Endothelial cell of umbilical vein (primary cell): ENCODE measurements at regions not wholly inside any gene's neighbourhood (a gene's known extent, or its start where the extent isn't known, plus 50 kb on each side); places are given as distances from the start of the nearest gene placed in this dataset.

Experiments
- BruUV-seq: library from RNA; stranded (reverse); fragments of 400-500 nt; replicated peaks from 2 replicates; lab custom pipeline; 2021; lab: Mats Ljungman, UMichigan
- CTCF ChIA-PET: fragments of 300-600, 350-600 bp; sonication (Branson Sonifier 250); formaldehyde crosslinking; loops from one replicate; lab custom pipeline; 2021; ENCODE audit warnings: antibody characterized with exemption, inconsistent platforms; lab: Charles Lee
- POLR2A ChIA-PET: fragments of 300-600, 350-600 bp; sonication (Branson Sonifier 250); formaldehyde crosslinking; loops from one replicate; lab custom pipeline; 2021; ENCODE audit warnings: antibody characterized with exemption, inconsistent platforms; lab: Charles Lee
- DNase-seq: peaks from one replicate; pipeline ENCODE4 v3.0.0-alpha.2; 2011; ENCODE audit warnings: low read depth, low spot score
- FAIRE-seq: peaks from 2 replicates; lab custom pipeline; 2011; peaks lifted over from hg19 to GRCh38; lab: Jason Lieb, UNC
- H2AFZ ChIP-seq: 2 replicates; pipeline ENCODE4 v1.6.0; 2012; ENCODE audit warnings: low read depth, low read length, control low read depth, inconsistent platforms
- H3K27ac ChIP-seq: 2 replicates; pipeline ENCODE4 v1.5.1; 2011; ENCODE audit warnings: low read depth, mild to moderate bottlenecking, control low read depth, low read length, moderate library complexity; ENCODE audit not compliant: insufficient read depth
- H3K27me3 ChIP-seq, 2 experiments: 2 replicates each; pipeline versions ENCODE4 v1.6.0 to v1.6.1; 2011; ENCODE audit warnings: low read length in 2 of 2, mixed read lengths in 1 of 2; ENCODE audit not compliant: control insufficient read depth in 2 of 2, insufficient read depth in 2 of 2
- H3K36me3 ChIP-seq, 2 experiments: 2 replicates in 1 of 2; 3 replicates in 1 of 2; pipeline ENCODE4 v1.5.1; 2011; ENCODE audit warnings: low read length in 2 of 2, mild to moderate bottlenecking in 1 of 2, moderate library complexity in 1 of 2; ENCODE audit not compliant: control insufficient read depth in 2 of 2, insufficient read depth in 2 of 2; ENCODE audit errors: extremely low read depth in 1 of 2
- H3K4me1 ChIP-seq: 3 replicates; pipeline ENCODE4 v1.5.1; 2011; ENCODE audit warnings: mild to moderate bottlenecking, low read length; ENCODE audit not compliant: control insufficient read depth, insufficient read depth; ENCODE audit errors: extremely low read depth
- H3K4me2 ChIP-seq: 2 replicates; pipeline ENCODE4 v1.6.1; 2011; ENCODE audit warnings: low read length, control low read depth, mixed read lengths; ENCODE audit not compliant: insufficient read depth
- H3K4me3 ChIP-seq, 3 experiments: fragments of 200-600 bp in 1 of 3; sonication (generic), shearing (Covaris generic) in 1 of 3; replicated peaks in 1 of 3; 2 replicates each; pipeline ENCODE4 v1.5.1; 2011 to 2016; ENCODE audit warnings: control low read depth in 3 of 3, low read length in 3 of 3, mild to moderate bottlenecking in 2 of 3, inconsistent platforms in 1 of 3, low read depth in 1 of 3, moderate library complexity in 1 of 3; ENCODE audit not compliant: insufficient read depth in 1 of 3
- H3K79me2 ChIP-seq: 2 replicates; pipeline ENCODE4 v1.6.0; 2012; ENCODE audit warnings: low read length, inconsistent platforms; ENCODE audit not compliant: control insufficient read depth, insufficient read depth
- H3K9ac ChIP-seq: replicated peaks from 2 replicates; pipeline ENCODE3; 2011; ENCODE audit warnings: low read length, control low read depth; ENCODE audit not compliant: insufficient read depth; ENCODE audit errors: extremely low read depth
- H3K9me1 ChIP-seq: replicated peaks from 3 replicates; pipeline ENCODE4 v1.6.0; 2011; ENCODE audit warnings: mild to moderate bottlenecking, low read length; ENCODE audit not compliant: control insufficient read depth, insufficient read depth; ENCODE audit errors: extremely low read depth
- H3K9me3 ChIP-seq: replicated peaks from 2 replicates; pipeline ENCODE4 v1.5.1; 2012; ENCODE audit warnings: low read length, inconsistent platforms; ENCODE audit not compliant: control insufficient read depth, insufficient read depth
- H4K20me1 ChIP-seq: replicated peaks from 2 replicates; pipeline ENCODE3; 2011; ENCODE audit warnings: mild to moderate bottlenecking, low read length; ENCODE audit not compliant: control insufficient read depth, insufficient read depth; ENCODE audit errors: extremely low read depth
- EZH2 ChIP-seq: IDR thresholded peaks from 2 replicates; pipeline ENCODE4 v1.6.1; 2012; ENCODE audit warnings: borderline replicate concordance, low read depth, mild to moderate bottlenecking, moderate library complexity, low read length, inconsistent platforms; ENCODE audit not compliant: severe bottlenecking
- FOS ChIP-seq: IDR thresholded peaks from 2 replicates; pipeline ENCODE4 v1.6.1; 2011; ENCODE audit warnings: mild to moderate bottlenecking, low read length, moderate library complexity, borderline replicate concordance; ENCODE audit not compliant: insufficient read depth
- GATA2 ChIP-seq: IDR thresholded peaks from 2 replicates; pipeline ENCODE4 v1.7.0; 2011; ENCODE audit warnings: low read depth, mild to moderate bottlenecking, moderate library complexity, mixed read lengths, low read length; ENCODE audit not compliant: insufficient read length, insufficient read depth
- JUN ChIP-seq: IDR thresholded peaks from 2 replicates; pipeline ENCODE4 v1.6.1; 2011; ENCODE audit warnings: borderline replicate concordance, low read depth; ENCODE audit not compliant: insufficient read length, insufficient read depth
- MYC ChIP-seq: IDR thresholded peaks from one replicate; pipeline ENCODE4 v1.6.1; 2011; ENCODE audit warnings: mild to moderate bottlenecking, low read depth, low read length
- POLR2A ChIP-seq: IDR thresholded peaks from 2 replicates; pipeline ENCODE4 v1.6.1; 2012; ENCODE audit warnings: low read depth, mild to moderate bottlenecking, control low read depth, low read length
- POLR2AphosphoS5 ChIP-seq: IDR thresholded peaks from 2 replicates; pipeline ENCODE4 v1.6.1; 2012; ENCODE audit warnings: low read depth, mild to moderate bottlenecking, control low read depth, low read length, moderate library complexity; ENCODE audit not compliant: insufficient read depth
- dilution Hi-C: fragments of 300-500 bp; cut with MboI; formaldehyde crosslinking; loops from one replicate; pipeline ENCODE4 v1.15.0; 2019; ENCODE audit warnings: low sequenced_read_pairs; ENCODE audit not compliant: extremely low pct_ligation_motif_present
- intact Hi-C: fragments of 100-400 bp; cut with micrococcal nuclease; formaldehyde crosslinking; loops from one replicate; pipeline ENCODE4 v1.10.0; 2022
- TF ChIP-seq, protein P1 (sequence below), 2 donors: IDR thresholded peaks; 1 replicate in 1 of 2; 2 replicates in 1 of 2; pipeline ENCODE4 v1.5.1; 2011; ENCODE audit warnings: low read length in 2 of 2, mild to moderate bottlenecking in 2 of 2, moderate library complexity in 2 of 2, control low read depth in 1 of 2, inconsistent platforms in 1 of 2, low read depth in 1 of 2; ENCODE audit not compliant: insufficient read depth in 1 of 2; ENCODE audit errors: extremely low read depth in 1 of 2
- TF ChIP-seq, protein P2 (sequence below): IDR thresholded peaks from 2 replicates; pipeline ENCODE4 v1.6.1; 2011; ENCODE audit not compliant: insufficient read depth, insufficient read length

DNA sequence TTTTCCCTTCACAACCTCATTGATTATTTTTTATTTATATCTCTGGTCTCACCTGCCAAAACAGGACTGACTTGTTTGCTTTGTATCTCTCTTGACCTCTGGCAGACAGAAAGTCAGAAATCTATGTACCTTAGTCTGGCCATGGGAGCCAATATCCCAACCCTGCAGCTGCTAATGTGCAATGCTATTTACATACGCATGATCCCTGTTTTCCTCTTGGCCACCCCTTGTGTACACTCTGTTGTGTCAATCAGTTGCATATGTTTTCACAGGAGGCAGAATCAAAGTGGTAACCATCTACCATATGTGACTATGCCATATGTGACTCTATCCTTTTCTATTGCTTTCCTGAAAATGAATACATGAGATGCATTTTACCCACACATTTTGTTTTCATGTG is 688.8 kb downstream of the PLA2G4A start:
- no peak overlapping the region for H3K27ac ChIP-seq
- ChIA-PET POLR2A (no interaction called here), CTCF (no interaction called here)
- H3K9me3 ChIP-seq: no peaks in the 10 kb centered on the region
- TF ChIP-seq POLR2A: no peak
- no peak for TF ChIP-seq FOS
- no peak for TF ChIP-seq GATA2
- H3K4me2 ChIP-seq: no peak overlapping the region
- H3K9me1 ChIP-seq: no peaks in the 10 kb centered on the region
- no TSS peak for BruUV-seq
- no peak for DNase-seq
- H3K9ac ChIP-seq: no peak overlapping the region
- FAIRE-seq: no peak
- H3K4me1 ChIP-seq: no peaks in the 10 kb centered on the region
- no peaks in the 10 kb centered on the region for H3K27me3 ChIP-seq
- no peaks in the 10 kb centered on the region for H4K20me1 ChIP-seq
- no peak overlapping the region for H3K4me3 ChIP-seq
- dilution Hi-C loops: no loop called here
- intact Hi-C loops: no loop called here
- H2AFZ ChIP-seq: no peak overlapping the region
- no peaks in the 10 kb centered on the region for H3K36me3 ChIP-seq
- H3K79me2 ChIP-seq: no peaks in the 10 kb centered on the region

DNA sequence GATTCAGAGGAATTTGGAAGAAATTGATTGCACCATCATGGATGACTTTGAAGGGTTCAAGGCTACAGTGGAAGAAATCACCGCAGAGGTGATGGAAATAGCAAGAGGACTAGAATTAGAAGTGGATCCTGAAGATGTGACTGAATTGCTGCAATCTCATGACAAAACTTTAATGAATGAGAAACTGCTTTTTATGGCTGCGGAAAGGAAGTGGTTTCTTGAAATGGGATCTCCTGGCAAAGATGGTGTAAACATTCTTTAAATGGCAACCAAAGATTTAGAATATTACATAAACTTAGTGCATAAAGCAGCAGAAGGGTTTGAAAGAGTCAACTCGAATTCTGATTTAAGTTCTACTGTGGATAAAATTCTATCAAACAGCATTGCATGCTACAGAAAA is 698.6 kb downstream of the PLA2G4A start:
- Histone ChIP-seq H3K4me2 (no peak overlapping the region), H3K36me3 (no peaks in the 10 kb centered on the region), H2AFZ (no peak overlapping the region), H3K9me3 (no peaks in the 10 kb centered on the region), H3K27ac (no peak overlapping the region), H3K79me2 (no peaks in the 10 kb centered on the region), H4K20me1 (no peaks in the 10 kb centered on the region), H3K9ac (no peak overlapping the region), H3K4me3 (no peak overlapping the region), H3K9me1 (no peaks in the 10 kb centered on the region), H3K4me1 (no peaks in the 10 kb centered on the region), H3K27me3 (no peaks in the 10 kb centered on the region)
- DNase-seq: no peak
- no peak for FAIRE-seq
- BruUV-seq: no TSS peak
- POLR2A ChIA-PET: no interaction called here
- TF ChIP-seq, protein P1, sequence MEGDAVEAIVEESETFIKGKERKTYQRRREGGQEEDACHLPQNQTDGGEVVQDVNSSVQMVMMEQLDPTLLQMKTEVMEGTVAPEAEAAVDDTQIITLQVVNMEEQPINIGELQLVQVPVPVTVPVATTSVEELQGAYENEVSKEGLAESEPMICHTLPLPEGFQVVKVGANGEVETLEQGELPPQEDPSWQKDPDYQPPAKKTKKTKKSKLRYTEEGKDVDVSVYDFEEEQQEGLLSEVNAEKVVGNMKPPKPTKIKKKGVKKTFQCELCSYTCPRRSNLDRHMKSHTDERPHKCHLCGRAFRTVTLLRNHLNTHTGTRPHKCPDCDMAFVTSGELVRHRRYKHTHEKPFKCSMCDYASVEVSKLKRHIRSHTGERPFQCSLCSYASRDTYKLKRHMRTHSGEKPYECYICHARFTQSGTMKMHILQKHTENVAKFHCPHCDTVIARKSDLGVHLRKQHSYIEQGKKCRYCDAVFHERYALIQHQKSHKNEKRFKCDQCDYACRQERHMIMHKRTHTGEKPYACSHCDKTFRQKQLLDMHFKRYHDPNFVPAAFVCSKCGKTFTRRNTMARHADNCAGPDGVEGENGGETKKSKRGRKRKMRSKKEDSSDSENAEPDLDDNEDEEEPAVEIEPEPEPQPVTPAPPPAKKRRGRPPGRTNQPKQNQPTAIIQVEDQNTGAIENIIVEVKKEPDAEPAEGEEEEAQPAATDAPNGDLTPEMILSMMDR (IDR thresholded peaks at IDR 0.05; ENCODE audit: extremely low read depth in 1 of 2, insufficient read depth in 1 of 2, low read depth in 1 of 2, low read length in 2 of 2): no peak
- TF ChIP-seq JUN: no peak
- no peak for TF ChIP-seq POLR2A
- no peak for TF ChIP-seq EZH2
- no peak for TF ChIP-seq MYC
- TF ChIP-seq FOS: no peak
- no peak for TF ChIP-seq GATA2
- TF ChIP-seq, protein P2, sequence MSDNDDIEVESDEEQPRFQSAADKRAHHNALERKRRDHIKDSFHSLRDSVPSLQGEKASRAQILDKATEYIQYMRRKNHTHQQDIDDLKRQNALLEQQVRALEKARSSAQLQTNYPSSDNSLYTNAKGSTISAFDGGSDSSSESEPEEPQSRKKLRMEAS: no peak
- TF ChIP-seq POLR2AphosphoS5: no peak
- intact Hi-C loops: loop anchor here (5.0 kb wide), 1 partner anchor 60 kb away; no protein-coding TSS in a partner anchor
- CTCF ChIA-PET: no interaction called here
- dilution Hi-C loops: no loop called here
